ENCODE measurements at regions not wholly inside any gene's neighbourhood (a gene's known extent, or its start where the extent isn't known, plus 50 kb on each side); places are given as distances from the start of the nearest gene placed in this dataset.

DNA sequence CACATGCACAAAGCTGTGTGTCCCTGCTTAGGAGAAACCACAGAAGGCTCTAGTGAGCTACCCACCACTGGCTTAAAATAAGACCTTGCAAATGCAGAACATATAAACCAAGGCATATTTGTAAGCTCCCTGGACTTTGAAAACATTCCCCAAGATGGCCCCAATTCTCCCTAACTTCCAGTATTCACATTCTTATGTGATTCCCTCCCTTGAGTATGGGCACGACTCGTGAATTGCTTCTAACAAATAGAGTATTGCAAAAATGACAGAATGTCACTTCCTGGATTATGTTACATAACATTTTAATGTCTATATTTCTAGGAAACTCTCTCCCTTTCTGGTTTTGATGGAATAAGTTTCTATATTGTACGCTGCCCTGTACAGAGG, 131.8 kb upstream of the MCTP2 start:
- no peak for DNase-seq

DNA sequence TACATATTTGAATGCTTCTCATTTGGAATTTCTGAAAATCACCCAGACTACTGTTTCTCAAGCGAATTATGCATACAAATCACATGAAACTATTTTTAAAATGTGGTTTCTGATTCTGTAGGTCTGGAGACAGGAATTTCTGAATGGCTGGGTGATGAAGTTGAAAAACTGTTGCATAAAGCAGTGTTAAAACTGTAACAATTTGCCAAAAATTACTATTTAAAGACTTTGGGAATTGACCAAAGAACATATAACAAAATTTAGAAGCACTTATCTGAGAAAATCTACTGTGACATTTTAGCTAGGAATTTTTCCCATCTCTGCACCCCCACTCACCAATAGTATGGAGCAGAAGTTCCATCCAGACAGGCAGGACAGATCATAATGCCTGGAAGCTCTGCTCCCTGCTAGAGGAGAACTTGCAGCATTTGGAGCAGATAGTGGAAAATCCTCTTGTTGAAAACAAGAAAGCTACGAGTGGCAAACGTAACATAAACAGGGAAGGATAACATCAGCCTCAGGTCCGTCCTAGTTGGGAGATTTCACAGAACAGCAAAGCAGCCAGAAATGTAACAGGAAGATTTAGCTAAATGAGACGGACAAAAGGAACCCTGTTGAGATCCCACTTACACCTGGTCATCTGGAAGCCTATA, 132.3 kb upstream of the MCTP2 start:
- DNase-seq = no peak

DNA sequence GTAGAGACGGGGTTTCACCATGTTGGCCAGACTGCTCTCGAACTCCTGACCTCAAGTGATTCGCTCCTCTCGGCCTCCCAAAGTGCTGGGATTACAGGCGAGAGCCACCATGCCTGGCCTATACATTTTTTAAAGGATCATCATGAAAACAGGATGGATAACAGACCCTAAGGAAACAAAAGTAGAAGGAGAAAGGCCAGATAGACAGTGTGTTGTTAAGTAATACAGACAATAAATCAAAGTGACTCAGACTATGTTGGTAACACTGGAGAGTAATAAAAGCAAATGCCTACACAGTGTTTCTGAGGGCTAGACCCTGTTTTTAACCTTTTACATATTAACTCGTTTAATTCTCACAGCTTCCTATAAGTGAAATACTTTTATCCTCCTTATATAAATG, 133.8 kb upstream of the MCTP2 start:
- no peak for DNase-seq

DNA sequence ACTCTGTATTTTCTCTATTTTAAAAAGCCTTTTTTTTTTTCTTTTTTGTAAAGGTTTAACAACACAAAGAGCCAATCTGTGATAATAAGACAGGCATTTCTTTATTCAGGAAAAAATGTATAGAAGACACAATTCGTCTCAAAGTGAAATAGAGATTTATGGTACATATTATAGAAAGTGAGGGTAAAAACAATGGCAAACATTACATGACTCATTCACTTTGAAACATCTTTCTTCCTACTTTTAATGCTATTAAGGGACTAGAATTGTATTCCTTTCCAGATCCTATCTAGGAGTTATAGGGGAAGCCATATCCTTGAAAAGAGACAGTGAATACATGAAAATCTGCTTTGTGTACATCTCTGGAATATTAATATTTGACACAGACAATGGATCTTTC, 137.1 kb upstream of the MCTP2 start:
- no peak for DNase-seq

DNA sequence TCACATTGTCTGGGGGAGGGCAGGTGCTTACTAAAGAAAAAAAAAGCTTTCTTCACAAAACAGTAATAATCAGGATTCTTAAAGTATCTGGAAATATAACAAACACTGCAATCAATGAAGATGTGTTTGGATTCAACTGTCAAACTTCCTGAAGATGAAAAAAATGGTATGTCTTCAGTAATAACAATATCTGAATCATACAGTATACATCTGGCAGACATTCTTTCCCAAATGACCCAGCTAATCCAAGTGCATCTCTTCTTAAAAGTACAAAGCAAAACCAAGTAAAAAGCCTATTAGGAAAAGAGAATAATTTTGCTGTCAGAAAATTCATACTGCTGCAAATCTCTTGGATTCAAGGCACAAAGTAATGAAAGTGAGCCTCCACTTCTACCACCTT, 145.0 kb upstream of the MCTP2 start:
- DNase-seq = no peak

DNA sequence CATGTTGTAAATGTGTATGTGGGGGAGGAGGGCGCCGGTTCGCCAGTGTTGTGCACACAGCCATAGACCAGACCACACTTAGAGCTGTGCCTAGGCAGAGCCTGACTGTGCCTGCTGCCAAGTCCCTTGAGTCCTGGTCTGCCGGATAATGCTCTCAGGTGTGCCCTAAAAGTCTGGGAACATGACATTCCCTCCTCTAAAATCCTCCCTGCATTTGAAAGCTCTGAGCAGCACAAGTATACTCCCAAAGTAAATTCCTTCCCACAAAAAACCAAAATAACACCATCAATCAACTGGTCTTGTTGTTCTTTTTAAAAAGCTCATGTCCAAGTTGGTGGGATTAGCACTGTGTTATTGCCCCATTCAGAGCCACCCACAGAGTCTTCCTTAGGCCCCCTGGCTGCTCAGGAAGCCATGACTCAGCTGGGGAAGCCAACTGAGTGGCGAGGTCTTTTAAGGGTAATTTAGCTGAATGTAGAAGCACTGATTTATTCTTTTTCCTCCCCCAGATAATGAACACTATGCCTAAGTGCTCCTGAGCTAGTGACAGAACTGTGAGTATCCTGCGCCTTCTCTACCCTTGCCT, 147.8 kb upstream of the MCTP2 start:
- DNase-seq = peak; percentile 33

DNA sequence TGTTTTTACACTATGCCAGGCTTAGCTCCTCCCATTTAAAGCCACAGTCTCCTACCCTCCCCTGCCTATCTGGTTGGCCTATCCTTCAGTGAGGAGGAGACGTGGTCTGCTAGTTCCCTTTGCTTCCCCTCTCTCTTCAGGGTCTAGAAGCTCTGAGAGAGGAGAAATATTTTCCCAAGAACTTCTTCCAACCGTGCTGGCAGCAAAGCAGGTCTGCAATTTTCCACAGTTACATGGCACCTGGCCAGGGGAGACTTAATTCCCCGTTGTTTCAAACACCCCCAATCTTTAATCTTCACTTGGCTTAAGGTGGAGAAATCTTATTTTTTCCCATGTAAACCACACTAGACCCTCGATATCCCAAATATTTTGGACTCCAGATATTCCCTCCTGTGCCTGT, 149.5 kb upstream of the MCTP2 start:
- DNase-seq = no peak

DNA sequence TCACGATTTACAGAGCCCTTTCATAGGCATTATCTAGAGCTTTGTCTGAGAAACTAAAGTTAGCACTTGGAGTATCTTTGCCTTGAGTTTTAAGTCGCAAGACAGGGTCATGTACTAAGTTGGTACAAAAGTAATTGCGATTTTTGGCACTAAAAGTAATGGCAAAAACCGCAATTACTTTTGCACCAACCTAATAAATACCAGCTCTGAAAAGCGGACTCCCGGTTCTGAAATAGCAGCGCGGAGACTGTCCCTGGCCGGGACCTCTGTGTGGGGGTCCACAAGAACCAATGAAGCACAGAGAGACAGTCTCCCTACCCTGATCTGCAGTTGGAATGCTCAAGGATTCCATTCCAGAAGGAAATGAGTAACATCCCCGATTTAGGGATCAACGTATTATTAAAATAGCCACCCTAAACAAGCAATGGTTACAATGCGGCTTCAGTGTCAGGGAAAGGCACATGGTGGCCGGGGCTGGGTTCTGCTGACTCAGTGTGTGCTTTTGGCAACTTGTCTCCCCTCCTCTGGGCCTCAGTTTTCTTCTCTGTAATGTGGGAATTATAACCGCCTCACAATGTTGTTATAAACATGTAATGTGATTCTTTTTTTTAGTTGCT, 150.3 kb upstream of the MCTP2 start:
- no peak for DNase-seq

DNA sequence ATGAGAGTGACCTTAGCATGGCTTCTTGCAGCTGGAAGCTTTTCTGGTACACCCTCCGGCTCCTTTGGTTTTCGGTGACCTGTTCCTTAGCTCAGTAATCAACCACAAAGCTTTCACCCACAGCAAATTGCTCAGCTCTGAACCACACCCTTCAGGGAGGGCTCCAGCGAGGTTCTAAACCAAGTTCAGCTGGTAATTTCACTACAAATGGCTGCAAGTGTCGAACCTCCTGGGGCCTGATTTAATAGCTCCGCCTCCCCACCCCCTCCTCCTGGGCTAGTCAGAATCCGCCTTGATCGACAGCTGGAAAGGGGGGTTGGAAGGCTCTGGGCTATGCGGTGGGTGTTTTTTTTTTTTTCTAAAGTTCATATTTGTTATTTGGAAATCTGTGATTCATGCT, 150.9 kb upstream of the MCTP2 start:
- no peak for DNase-seq

DNA sequence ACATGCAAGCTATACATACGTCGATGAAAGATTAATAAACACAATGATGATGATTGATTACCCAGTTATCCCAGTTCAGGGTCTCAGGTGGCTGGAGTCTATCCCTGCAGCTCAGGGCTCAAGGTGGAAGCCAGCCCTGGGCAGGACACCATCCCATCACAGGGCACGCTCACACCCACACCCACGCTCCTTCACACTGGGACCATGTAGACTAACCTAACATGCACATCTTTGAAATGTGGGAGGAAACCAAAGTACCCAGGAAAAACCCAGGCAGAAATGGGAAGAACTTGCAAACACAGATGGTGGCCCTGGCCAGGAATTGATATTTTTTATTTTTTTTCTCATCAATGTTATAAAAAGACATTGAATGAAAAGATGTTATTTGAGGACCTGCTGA, 151.4 kb upstream of the MCTP2 start:
- DNase-seq = no peak

DNA sequence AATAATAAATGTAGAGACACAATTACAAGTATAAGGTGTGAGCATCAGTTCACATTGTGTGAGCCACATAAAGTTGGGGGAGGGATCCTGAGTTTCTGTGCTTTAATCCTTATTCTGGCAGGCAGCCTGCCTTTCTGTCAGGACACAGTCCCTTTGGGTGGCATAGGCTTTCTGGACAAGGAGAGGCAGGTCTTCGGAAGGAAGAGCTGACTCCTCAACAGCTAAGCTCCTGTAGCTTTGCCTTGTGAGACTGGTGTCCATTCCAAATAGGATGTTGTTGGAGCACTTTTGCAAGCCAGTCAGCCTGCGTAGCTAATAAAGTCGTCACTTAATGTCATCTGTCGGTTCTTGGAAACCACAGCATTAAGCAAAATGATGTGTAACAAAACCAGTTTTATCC, 151.9 kb upstream of the MCTP2 start:
- no peak for DNase-seq

DNA sequence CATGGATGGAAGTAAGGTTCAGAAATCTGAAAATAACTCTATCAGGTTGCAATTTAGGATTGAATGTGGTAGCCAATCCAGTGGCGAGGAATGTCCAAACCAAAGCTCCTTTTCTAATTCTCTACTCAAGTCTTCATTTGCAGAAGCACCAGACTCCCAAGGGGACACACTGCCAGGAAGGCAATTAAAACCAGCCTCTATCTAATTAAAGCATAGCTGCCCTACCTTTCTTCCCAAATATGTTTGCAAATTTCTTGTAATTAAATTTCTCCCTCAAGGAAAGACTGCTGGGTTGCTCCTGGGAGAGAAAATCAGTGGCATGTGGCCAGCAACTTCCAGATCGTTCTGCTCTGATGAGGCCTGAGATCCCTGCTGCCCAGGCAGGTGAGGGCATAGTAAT, 153.4 kb upstream of the MCTP2 start:
- no peak for DNase-seq

DNA sequence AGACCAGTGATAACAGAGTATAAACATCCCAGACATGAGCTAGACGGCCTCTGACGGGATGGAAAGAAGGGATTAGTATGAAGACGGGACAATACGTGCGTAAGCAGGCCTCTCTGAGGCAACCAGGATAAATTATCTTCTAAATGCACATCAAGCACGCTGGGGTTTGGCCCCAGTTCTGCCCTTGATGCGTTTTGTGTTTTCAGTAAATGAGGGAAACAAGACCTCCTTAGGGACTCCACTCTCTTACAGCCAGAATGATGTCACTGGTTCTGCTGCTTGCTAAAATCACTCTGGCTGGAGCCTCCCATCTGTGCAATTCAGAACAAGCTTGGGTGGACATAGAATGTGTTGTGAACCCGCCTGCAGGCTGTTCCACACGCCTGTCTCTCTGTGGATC, 156.0 kb upstream of the MCTP2 start:
- no peak for DNase-seq

DNA sequence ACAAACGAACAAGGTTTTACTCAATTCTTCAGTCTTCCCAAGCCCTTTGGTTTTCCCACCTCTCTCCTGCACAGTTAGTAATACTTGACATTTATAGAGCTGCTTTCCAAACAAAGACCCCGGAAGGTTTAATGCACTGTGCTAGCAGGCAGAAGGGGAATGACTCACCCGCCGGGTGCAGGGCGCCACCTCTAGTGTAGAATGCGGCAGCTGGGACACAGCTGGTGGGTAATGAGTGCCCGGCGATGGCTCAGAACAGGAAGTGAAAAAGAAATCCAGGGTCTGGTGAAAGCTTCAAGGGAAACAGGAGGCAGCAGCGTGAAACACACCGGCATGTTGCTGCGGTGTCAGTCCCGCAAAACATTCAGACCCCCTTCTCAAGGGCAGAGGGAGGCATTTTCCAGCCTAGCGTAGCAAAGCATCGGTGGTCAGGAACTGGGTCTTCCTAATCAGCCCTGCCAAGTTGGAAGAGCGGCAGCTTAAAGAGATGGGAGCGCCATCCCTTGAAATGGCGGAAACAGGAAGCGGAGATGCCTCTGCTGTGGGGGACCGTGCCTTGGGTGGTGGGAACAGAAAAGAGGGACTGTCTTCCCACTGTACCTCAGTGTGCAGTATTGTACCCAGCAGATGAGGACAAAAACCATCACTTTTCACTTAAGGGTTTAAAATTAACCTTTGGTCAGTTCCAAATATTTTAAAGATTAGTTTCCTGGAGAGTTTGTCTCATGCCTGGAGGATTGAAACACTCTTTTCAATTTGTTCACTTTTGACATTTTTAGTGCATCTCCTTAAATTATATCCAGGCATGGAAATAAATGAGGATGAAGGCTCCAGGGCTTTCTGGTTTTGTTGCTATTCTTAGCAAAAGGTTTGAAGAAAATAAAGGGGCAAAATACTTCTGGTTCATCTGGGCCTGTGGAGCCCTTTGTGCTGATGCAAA, 160.7 kb upstream of the MCTP2 start:
- DNase-seq = peak; percentile 9

DNA sequence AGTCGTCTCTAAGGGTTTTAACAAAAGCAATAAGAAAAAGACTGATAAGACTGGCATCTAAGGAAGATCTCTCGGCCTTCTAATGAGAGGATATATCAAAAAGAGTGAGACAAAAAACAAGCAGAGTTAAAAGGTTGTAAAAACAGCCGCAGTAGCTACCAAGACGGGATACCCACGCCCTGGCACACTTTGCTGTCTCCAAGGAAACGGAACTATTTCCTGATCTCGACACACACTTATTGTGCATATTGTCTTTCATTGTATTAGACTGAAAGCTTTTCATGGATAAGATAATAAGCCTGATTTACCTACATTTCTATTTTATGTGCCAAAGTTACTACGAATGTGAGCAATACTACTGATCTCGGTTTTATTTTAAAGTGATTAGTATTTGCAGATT, 161.5 kb upstream of the MCTP2 start:
- no peak for DNase-seq

DNA sequence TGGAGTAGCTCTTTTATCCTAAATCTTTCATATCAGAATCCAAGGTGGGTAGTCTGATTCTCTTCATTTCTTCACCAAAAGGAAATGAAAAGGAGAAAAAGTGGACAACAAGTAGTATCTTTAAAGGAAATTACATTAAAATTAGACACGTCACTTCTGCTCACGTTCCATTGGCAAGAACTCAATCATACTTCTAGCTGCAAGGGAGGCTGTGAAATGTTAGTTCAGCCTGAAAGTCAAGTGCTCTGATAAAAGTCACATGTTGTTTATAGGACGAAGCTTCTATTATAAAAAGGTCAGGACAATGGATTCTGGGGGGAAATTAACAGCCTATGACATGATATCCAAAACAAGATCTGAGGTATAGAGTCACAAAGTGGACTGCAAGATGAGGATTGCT, 164.6 kb upstream of the MCTP2 start:
- DNase-seq = no peak

DNA sequence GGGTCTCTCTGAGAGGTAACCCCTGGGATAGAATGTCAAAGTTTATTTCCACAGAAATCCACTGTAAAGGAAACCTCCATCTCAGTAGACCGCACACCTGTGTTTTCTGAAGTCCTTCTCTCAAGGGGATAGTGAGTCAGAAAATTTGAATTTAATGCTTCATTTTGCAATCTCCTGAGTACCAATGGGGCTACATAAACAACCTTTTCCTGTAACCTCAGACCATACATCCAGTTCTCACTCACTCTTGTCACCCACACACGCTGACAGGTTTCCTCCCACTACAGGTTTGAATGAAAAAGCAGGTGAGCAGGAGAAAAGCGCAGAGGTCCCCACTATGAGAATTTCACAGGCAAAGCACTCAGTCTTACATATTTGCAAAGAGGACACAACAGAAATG, 165.3 kb upstream of the MCTP2 start:
- DNase-seq = no peak

DNA sequence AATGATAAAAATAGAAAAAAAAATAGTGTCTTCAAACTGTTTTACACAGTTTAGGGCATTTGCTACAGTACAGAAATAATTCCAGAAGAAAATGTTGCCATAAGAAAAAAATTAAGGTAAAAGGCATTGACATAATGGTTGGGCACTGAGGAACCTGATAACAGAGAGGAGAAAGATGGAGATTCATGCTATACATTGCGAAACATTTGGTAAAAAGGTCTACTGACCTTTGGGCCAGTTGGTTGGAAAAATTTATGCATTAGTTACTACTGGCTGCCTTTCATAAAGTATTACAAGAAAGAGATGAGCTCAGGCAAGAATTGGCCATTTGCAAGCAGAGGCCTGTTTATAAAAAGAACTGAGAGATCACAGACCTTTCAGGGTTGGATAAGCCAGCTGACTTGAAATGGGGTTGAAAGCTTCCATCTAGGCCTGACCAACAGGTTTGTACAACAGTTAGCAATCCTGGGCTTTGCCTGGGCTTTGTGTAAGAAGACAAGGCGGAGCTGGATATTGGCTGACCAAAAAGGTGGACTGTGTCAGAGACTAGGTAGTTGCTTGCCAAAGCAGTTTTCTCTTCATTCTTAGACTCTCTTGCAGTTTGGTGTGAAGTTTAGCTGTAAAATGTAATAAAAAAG, 166.6 kb upstream of the MCTP2 start:
- no peak for DNase-seq

DNA sequence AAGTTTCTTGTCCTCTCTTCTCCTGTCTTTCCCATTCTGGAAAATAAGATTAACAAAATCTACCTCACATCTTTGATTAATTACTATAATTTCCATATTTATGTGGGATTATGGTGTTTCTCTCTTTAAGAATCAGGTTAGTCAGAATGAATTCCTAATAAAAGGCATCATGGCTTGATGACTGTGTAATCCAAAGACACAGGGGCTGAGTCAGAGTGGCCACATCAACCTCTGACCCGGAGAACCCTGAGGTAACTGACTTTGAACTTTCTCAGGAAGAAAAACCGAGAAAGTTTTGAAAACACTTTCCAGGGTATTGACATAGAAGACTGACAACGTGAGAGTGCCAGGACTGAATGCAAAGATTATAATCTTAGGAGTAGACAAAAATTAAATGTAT, 170.3 kb upstream of the MCTP2 start:
- DNase-seq = no peak

DNA sequence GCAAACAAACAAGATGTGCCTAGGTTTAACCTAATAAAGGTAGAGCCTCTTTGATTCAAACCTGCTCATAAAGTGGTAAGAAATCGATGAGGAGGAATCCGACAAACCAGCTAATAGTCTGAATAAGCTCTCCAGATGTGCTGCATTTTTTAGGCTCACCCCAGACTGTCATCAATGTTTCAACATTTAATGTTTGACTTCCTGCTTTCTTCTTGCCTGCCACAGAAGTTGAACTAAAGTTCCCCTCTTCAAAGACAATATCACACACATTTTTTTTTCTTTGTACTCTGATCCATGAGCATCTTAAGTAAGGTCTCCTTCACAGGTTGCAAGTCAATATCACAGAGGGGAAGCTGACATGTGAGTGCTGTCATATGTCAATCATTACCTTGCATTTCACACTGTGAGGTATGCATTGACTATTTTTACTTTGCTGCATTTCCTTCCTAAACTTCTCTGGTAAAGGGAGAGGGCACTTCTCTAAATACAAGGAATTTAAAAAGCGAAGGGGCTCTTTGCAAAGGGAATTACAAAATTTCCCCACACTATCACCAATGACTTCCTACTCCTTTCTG, 172.3 kb upstream of the MCTP2 start:
- no peak for DNase-seq

DNA sequence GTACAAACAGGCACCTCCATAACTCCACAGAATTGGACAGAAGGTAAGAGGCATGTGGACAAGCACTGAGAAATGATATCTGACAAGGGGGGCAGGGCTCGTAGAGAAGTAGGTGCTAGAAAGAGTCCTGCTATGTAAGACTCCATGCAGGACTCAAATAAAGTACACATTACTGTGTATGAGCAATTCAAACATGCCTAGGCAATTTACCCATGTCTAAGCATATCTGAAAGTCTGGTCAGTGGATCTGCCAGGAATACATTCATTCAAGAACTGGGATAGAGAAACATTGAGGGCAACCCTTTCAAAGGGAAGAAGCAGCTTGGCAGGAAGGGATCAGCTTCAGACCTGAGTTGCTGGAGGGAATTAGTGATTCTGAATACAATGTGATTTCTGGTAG, 174.1 kb upstream of the MCTP2 start:
- DNase-seq = no peak

DNA sequence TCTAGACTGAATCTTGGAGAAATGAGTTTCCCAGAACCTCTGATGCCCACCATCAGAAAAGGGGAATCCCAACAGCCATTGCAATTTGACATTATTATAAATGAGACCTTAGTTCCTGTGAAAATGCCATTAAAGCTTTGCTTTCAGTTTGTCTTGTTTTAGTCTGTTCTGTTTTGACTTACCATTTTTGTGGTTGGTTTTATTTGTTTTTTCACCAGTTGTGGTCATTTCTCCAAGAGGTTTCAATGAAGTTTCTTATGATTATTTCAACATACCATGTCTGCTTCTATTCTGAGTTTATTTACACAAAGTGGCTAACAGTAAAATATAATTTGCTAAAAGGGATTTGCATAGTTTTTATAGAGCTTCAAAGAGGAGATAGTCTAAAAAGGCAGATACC, 175.0 kb upstream of the MCTP2 start:
- DNase-seq = no peak

All from right kidney (tissue), 1 donor.